ENCODE measurements at regions not wholly inside any gene's neighbourhood (a gene's known extent, or its start where the extent isn't known, plus 50 kb on each side); places are given as distances from the start of the nearest gene placed in this dataset.

DNA sequence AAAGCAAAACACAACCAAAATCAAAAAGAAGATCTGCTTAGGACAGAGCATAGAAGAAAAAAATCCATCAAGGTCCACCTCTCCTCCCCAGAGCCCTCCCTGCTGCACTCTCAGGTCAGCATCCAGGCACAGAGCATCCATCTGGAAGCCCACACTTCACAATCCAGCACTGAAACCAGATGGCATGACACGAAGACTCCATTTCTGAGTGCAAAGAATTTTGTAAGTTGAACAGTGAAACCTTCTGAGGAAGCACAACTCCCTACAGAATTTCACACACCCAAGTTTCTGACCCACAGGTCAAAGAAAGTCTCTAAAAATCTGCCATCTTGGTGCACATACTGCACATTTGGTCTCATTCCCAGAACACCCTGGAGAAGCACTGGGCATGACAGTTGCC lies 128.8 kb upstream of the STXBP5 start (continued):
- TF ChIP-seq KLF5 (IDR thresholded peaks at IDR 0.05; ENCODE audit: partially characterized antibody) (no peak), BMI1 (IDR thresholded peaks at IDR 0.05; ENCODE audit: borderline replicate concordance) (no peak), SMAD1 (IDR thresholded peaks at IDR 0.05; ENCODE audit: low read depth, partially characterized antibody) (no peak), CHD2 (IDR thresholded peaks at IDR 0.05; ENCODE audit: borderline replicate concordance, low read depth, low read length) (no peak), ZBED1 (IDR thresholded peaks at IDR 0.05; ENCODE audit: borderline replicate concordance) (no peak), GATAD2B (conservative IDR thresholded peaks at IDR 0.05; ENCODE audit: low read depth) (no peak)

DNA sequence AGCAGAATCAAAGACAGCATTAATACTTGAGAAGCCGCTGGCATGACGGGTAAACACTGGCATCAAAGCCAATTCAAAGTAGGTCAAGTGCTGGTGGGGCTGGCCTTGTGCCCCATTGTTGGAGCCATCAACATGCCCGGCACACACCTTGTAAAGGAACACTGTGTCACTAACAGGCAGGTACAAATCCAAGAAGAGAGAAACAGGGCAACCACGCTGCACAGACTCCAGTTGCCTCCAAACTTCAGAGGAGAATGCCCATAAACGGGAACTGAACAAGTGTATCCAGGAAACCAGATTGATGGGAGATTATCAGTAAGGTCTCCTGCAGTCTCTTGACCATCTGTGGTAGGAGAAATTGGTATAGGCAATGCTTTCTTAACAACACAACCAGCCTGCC lies 127.0 kb upstream of the STXBP5 start:
- ChIA-PET POLR2A (no interaction called here), SMC1A (ENCODE audit: uncharacterized antibody, unreplicated experiment) (no interaction called here), CTCF (no interaction called here), RAD21 (ENCODE audit: unreplicated experiment) (no interaction called here)
- Histone ChIP-seq H3K9ac (ENCODE audit: control insufficient read depth, insufficient read depth, low read length) (no peak overlapping the region), H3K27ac (ENCODE audit: control insufficient read depth, insufficient read depth) (no peak overlapping the region), H3K79me2 (ENCODE audit: control insufficient read depth, insufficient read depth, low read length) (no peaks in the 10 kb centered on the region), H3K4me1 (ENCODE audit: control insufficient read depth, insufficient read depth, low read length) (no peaks in the 10 kb centered on the region), H3K36me3 (ENCODE audit: control insufficient read depth in 2 of 2, insufficient read depth in 2 of 2, low read length in 1 of 2) (no peaks in the 10 kb centered on the region), H3K9me3 (replicated peaks; ENCODE audit: control insufficient read depth, insufficient read depth, low read length) (no peaks in the 10 kb centered on the region), H2AFZ (ENCODE audit: control insufficient read depth, low read depth, low read length) (no peak overlapping the region), H3K27me3 (replicated peaks in 1 of 2; ENCODE audit: control insufficient read depth in 2 of 2, insufficient read depth in 2 of 2, low read length in 1 of 2) (no peaks in the 10 kb centered on the region), H3K4me3 (no peak overlapping the region), H4K20me1 (ENCODE audit: control insufficient read depth, insufficient read depth) (no peaks in the 10 kb centered on the region), H3K4me2 (ENCODE audit: control insufficient read depth, insufficient read depth) (no peak overlapping the region)
- in situ Hi-C loops (cut with MboI) (no loop called here), intact Hi-C loops (cut with micrococcal nuclease; ENCODE audit: unreplicated experiment) (no loop called here)
- BruUV-seq (replicated peaks) = no TSS peak
- no peak for DNase-seq (ENCODE audit: low read depth, low spot score)
- TF ChIP-seq CREB1 (IDR thresholded peaks at IDR 0.05; ENCODE audit: low read depth) = no peak
- TF ChIP-seq MEF2A (IDR thresholded peaks at IDR 0.05; ENCODE audit: insufficient read depth, low read depth, low read length) = no peak
- TF ChIP-seq HCFC1 (IDR thresholded peaks at IDR 0.05; ENCODE audit: low read length) = no peak
- TF ChIP-seq, protein P1, sequence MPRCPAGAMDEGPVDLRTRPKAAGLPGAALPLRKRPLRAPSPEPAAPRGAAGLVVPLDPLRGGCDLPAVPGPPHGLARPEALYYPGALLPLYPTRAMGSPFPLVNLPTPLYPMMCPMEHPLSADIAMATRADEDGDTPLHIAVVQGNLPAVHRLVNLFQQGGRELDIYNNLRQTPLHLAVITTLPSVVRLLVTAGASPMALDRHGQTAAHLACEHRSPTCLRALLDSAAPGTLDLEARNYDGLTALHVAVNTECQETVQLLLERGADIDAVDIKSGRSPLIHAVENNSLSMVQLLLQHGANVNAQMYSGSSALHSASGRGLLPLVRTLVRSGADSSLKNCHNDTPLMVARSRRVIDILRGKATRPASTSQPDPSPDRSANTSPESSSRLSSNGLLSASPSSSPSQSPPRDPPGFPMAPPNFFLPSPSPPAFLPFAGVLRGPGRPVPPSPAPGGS (IDR thresholded peaks at IDR 0.05; ENCODE audit: borderline replicate concordance, insufficient read depth, low read depth, low read length, poor library complexity, severe bottlenecking) = no peak
- TF ChIP-seq, protein P2, sequence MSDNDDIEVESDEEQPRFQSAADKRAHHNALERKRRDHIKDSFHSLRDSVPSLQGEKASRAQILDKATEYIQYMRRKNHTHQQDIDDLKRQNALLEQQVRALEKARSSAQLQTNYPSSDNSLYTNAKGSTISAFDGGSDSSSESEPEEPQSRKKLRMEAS (IDR thresholded peaks at IDR 0.05; ENCODE audit: low read depth, low read length) = no peak
- TF ChIP-seq, protein P3, sequence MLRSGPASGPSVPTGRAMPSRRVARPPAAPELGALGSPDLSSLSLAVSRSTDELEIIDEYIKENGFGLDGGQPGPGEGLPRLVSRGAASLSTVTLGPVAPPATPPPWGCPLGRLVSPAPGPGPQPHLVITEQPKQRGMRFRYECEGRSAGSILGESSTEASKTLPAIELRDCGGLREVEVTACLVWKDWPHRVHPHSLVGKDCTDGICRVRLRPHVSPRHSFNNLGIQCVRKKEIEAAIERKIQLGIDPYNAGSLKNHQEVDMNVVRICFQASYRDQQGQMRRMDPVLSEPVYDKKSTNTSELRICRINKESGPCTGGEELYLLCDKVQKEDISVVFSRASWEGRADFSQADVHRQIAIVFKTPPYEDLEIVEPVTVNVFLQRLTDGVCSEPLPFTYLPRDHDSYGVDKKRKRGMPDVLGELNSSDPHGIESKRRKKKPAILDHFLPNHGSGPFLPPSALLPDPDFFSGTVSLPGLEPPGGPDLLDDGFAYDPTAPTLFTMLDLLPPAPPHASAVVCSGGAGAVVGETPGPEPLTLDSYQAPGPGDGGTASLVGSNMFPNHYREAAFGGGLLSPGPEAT (IDR thresholded peaks at IDR 0.05; ENCODE audit: low read depth) = no peak
- TF ChIP-seq CHD4 (IDR thresholded peaks at IDR 0.05) = no peak
- FAIRE-seq = no peak
- ATAC-seq = no peak
- 15% methylated on average over 5 of the region's 5 CpGs for WGBS (ENCODE audit: insufficient coverage, insufficient replicate concordance, low lambda C conversion rate, missing lambda C conversion rate)

Measured in GM12878 (cell line).